ENCODE measurements at regions not wholly inside any gene's neighbourhood (a gene's known extent, or its start where the extent isn't known, plus 50 kb on each side); places are given as distances from the start of the nearest gene placed in this dataset.

- Mint-ChIP-seq H3K27ac (no peak overlapping the region), H3K9me3 (no peaks in the 10 kb centered on the region), H3K36me3 (ENCODE audit: low read depth) (peaks cover 4% of the 10 kb centered on the region; the same call in 2 of the 3 replicates), H3K4me1 (no peaks in the 10 kb centered on the region), H3K4me3 (no peak overlapping the region), H3K27me3 (ENCODE audit: insufficient read depth, low read depth, poor library complexity) (peaks cover 2% of the 10 kb centered on the region)
- no peaks in the 10 kb centered on the region for H3K9me2 ChIP-seq (ENCODE audit: insufficient read depth)
- H3K4me1 ChIP-seq (ENCODE audit: insufficient read depth), result no peaks in the 10 kb centered on the region
- ATAC-seq (no peak), DNase-seq (ENCODE audit: low spot score) (no peak)
- H3F3A ChIP-seq (replicated peaks; ENCODE audit: low read depth), result no peaks in the 10 kb centered on the region
- no peak overlapping the region for H3K4me3 ChIP-seq
- H4K20me1 ChIP-seq (replicated peaks; ENCODE audit: insufficient read depth), result no peaks in the 10 kb centered on the region
- H3K79me2 ChIP-seq (replicated peaks; ENCODE audit: insufficient read depth), result no peaks in the 10 kb centered on the region
- no peak overlapping the region for H3K4me2 ChIP-seq
- H3K27ac ChIP-seq (ENCODE audit: low read depth), result no peak overlapping the region
- no peaks in the 10 kb centered on the region for H3K27me3 ChIP-seq (ENCODE audit: insufficient read depth)
- no peak overlapping the region for H2AFZ ChIP-seq
- H3K36me3 ChIP-seq (ENCODE audit: insufficient read depth), result no peaks in the 10 kb centered on the region
- TF ChIP-seq POLR2AphosphoS5 (IDR thresholded peaks at IDR 0.05; ENCODE audit: low read depth), result no peak
- no peak for TF ChIP-seq EZH2phosphoT487 (IDR thresholded peaks at IDR 0.05; ENCODE audit: unreplicated experiment)
- no peak for TF ChIP-seq REST (IDR thresholded peaks at IDR 0.05; ENCODE audit: unreplicated experiment)
- TF ChIP-seq NANOG (IDR thresholded peaks at IDR 0.05; ENCODE audit: borderline replicate concordance), result no peak
- no peak for TF ChIP-seq ZNF114 (CRISPR knock-in tag; IDR thresholded peaks at IDR 0.05)
- no peak for TF ChIP-seq EZH2 (IDR thresholded peaks at IDR 0.05; ENCODE audit: low read depth, unreplicated experiment)
- TF ChIP-seq ZNF331 (CRISPR knock-in tag; IDR thresholded peaks at IDR 0.05; ENCODE audit: low read depth), result no peak
- no peak for TF ChIP-seq ETS1 (IDR thresholded peaks at IDR 0.05)
- TF ChIP-seq ZNF462 (CRISPR knock-in tag; IDR thresholded peaks at IDR 0.05), result no peak
- TF ChIP-seq CTCF (conservative IDR thresholded peaks at IDR 0.05; ENCODE audit: low read depth in 2 of 2), result no peak
- no peak for TF ChIP-seq JUNB (IDR thresholded peaks at IDR 0.05; ENCODE audit: unreplicated experiment)
These were observed 825.0 kb downstream of the NLGN4Y start for GRCh38 chrY:15349351-15349750.
